HL-60 (cell line): ENCODE measurements at regions not wholly inside any gene's neighbourhood (a gene's known extent, or its start where the extent isn't known, plus 50 kb on each side); places are given as distances from the start of the nearest gene placed in this dataset.

ENCODE experiments used
- DNase-seq, 2 experiments: peaks; one replicate each; pipeline ENCODE4 v3.0.0-alpha.2; 2010 to 2020; ENCODE audit warnings: low read depth in 1 of 2, low spot score in 1 of 2
- H3K27ac ChIP-seq: fragments of 250-450 bp; sonication (Bioruptor Pico); replicated peaks from 2 replicates; pipeline ENCODE4 v1.5.1; 2020; ENCODE audit warnings: mild to moderate bottlenecking, moderate library complexity
- H3K27me3 ChIP-seq: fragments of 250-450 bp; sonication (Bioruptor Pico); 2 replicates; pipeline ENCODE4 v1.5.1; 2021; ENCODE audit warnings: mild to moderate bottlenecking, moderate library complexity; ENCODE audit not compliant: insufficient read depth, poor library complexity, severe bottlenecking
- H3K4me3 ChIP-seq: replicated peaks from 2 replicates; pipeline ENCODE4 v1.5.1; 2011; ENCODE audit warnings: mild to moderate bottlenecking, control low read depth, low read length; ENCODE audit not compliant: insufficient read depth
- GABPA ChIP-seq: IDR thresholded peaks from 2 replicates; pipeline ENCODE4 v1.6.1; 2012; ENCODE audit warnings: low read depth
- POLR2AphosphoS5 ChIP-seq: IDR thresholded peaks from 2 replicates; pipeline ENCODE4 v1.6.1; 2012; ENCODE audit warnings: low read depth
- REST ChIP-seq: IDR thresholded peaks from 2 replicates; pipeline ENCODE4 v1.6.1; 2012; ENCODE audit warnings: low read depth; ENCODE audit not compliant: insufficient replicate concordance
- SPI1 ChIP-seq: IDR thresholded peaks from 2 replicates; pipeline ENCODE4 v1.6.1; 2012; ENCODE audit warnings: low read depth, mild to moderate bottlenecking, borderline replicate concordance
- TF ChIP-seq, protein P1 (sequence below): IDR thresholded peaks from one replicate; pipeline ENCODE4 v1.5.1; 2011; ENCODE audit warnings: low read length, control low read depth, inconsistent platforms; ENCODE audit not compliant: insufficient read depth

DNA sequence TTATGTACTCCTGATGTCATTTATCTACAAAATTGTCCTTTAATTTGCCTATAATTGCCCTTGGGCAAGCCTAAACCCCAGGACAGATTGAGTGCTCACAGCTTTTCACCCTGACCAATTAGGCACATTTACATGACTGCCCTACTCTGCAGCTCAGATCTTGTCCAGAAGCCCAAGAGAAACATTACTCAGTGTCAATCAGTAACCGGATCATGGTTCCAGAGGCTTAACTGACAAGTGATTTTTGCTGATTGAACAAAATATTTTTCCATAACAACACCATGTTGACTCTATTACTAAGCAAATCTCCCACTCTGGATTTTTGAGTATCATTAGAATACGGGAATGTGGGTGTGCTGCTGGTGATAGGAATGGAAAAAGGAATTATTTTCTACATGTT, 465.4 kb upstream of the TNP1 start:
- DNase-seq: no peak
- peaks cover 2% of the 10 kb centered on the region for H3K27me3 ChIP-seq
- no peak overlapping the region for H3K27ac ChIP-seq
- H3K4me3 ChIP-seq: no peak overlapping the region
- TF ChIP-seq SPI1 (no peak), GABPA (no peak), REST (no peak), POLR2AphosphoS5 (no peak)
- TF ChIP-seq, protein P1, sequence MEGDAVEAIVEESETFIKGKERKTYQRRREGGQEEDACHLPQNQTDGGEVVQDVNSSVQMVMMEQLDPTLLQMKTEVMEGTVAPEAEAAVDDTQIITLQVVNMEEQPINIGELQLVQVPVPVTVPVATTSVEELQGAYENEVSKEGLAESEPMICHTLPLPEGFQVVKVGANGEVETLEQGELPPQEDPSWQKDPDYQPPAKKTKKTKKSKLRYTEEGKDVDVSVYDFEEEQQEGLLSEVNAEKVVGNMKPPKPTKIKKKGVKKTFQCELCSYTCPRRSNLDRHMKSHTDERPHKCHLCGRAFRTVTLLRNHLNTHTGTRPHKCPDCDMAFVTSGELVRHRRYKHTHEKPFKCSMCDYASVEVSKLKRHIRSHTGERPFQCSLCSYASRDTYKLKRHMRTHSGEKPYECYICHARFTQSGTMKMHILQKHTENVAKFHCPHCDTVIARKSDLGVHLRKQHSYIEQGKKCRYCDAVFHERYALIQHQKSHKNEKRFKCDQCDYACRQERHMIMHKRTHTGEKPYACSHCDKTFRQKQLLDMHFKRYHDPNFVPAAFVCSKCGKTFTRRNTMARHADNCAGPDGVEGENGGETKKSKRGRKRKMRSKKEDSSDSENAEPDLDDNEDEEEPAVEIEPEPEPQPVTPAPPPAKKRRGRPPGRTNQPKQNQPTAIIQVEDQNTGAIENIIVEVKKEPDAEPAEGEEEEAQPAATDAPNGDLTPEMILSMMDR: no peak

DNA sequence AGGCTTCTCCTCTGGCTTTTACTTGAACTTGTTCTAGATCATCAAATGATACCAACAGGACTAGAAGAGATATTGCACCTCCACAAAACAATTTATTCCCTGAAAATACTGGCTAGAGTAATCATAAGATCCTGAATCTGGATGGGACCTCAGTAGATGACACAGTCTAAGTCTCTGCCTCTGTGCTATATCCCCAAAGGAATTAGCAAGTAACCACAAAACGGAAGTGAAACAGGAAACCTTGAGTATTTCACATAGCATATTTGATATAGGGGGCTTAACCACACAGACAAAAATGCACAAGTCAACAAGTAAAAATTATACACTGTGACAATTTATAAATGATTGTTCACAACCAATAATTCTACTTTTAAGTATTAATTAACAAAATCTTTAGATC, 456.9 kb upstream of the TNP1 start:
- Histone ChIP-seq H3K27me3 (peaks cover 3% of the 10 kb centered on the region), H3K4me3 (no peak overlapping the region), H3K27ac (no peak overlapping the region)
- TF ChIP-seq REST (no peak), GABPA (no peak), POLR2AphosphoS5 (peak; percentile 32; the same call in 1 of the 2 replicates), SPI1 (peak; percentile 85)
- DNase-seq: peak; percentile 26 to 28

GRCh38 chr2:217314021-217314460, 454.2 kb upstream of the TNP1 start:
- no peak overlapping the region for H3K27ac ChIP-seq
- peaks cover 3% of the 10 kb centered on the region for H3K27me3 ChIP-seq
- no peak overlapping the region for H3K4me3 ChIP-seq
- no peak for TF ChIP-seq POLR2AphosphoS5
- TF ChIP-seq SPI1: no peak
- TF ChIP-seq, protein P1: no peak
- TF ChIP-seq REST: no peak
- TF ChIP-seq GABPA: no peak
- DNase-seq: no peak

DNA sequence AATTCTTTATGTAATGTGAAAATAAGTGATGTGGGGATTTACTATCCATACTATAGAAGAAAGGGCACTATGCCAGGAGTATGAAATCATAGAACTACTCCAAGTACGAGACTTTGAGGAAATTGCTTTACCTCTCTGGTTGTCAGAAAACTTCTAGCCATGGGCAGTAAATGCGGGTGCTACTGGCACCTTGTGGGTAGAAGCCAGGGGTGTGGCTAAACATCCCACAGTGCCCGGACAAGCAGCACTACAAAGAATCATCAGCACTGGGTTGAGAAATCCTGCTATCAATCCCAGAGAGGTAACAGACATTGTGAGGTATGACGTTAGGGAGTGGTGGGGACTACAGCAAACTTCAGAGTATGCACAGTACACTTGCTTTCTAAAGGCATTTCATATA, 453.5 kb upstream of the TNP1 start:
- no peak for DNase-seq
- Histone ChIP-seq H3K27me3 (peaks cover 3% of the 10 kb centered on the region), H3K27ac (no peak overlapping the region), H3K4me3 (no peak overlapping the region)
- TF ChIP-seq REST (no peak), SPI1 (no peak), GABPA (no peak)
